DMS153 treated with DMSO at 0.1 percent for 48 hours (cell line): ENCODE measurements at regions not wholly inside any gene's neighbourhood (a gene's known extent, or its start where the extent isn't known, plus 50 kb on each side); places are given as distances from the start of the nearest gene placed in this dataset.

ENCODE experiments used
- DNase-seq: peaks from one replicate; lab custom pipeline; 2025; ENCODE audit not compliant: unreplicated experiment; lab: John Stamatoyannopoulos, UW

DNA sequence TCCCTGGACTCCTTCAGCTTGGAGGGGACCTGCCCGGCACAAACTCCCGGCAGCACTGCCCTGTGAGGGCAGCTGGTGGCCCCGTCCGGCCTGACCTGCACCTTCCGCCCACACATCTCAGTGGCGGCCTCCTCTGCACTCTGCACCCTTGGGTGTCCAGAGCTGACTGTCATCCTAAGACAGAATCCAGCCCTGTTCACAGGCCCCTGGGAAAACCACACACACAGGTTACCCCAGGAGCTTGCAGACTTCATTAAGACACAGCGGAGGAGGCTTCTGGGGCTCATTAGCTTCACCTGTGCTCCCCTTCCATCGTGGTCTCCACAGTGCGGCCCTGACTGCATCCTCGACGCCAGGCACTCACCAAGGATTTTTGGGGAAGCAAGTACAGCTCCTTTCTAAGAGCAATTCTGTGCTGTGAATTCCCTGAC lies 51.5 kb upstream of the SHH start:
- DNase-seq, result no peak

DNA sequence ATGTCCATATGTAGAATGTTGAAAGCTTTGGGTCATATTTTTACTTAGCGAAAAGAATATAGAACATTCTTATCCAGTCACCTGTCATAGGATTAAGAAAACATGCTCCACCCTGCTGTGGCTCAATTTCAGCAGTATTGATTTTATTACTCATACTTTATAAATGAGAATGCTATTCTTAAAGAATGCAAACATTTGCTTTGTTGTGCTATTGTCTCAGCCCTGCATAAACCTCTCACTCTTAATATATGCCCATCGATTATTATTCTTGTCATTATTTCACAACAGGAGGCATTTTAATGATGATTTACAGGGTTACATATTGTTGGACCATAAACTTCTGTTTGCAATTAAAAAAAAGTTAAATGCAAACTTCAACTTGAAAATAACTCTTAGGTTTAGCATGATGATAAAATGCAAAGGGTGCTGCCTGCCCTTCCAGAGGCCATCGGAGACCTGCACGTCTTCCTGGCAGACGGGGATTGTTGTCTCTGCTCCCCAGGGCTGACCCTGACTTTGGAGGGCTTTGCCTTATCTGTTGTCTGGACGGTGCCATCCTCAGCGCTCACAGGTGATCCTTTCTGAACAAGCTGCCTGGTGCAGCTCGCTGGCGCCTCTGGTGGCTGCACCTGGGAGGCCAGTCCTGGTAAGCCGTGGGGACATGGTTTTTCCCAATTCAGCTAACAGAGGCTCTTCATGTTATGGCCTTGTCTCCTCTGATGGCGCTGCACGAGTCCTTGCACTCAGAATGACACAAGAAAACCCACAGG lies 50.0 kb upstream of the SHH start:
- no peak for DNase-seq
